ENCODE measurements at regions not wholly inside any gene's neighbourhood (a gene's known extent, or its start where the extent isn't known, plus 50 kb on each side); places are given as distances from the start of the nearest gene placed in this dataset.
A peak's percentile ranks its signal among the peaks of the same experiment; 100 is the strongest.

- no peak for FAIRE-seq
- TF ChIP-seq, protein P1, sequence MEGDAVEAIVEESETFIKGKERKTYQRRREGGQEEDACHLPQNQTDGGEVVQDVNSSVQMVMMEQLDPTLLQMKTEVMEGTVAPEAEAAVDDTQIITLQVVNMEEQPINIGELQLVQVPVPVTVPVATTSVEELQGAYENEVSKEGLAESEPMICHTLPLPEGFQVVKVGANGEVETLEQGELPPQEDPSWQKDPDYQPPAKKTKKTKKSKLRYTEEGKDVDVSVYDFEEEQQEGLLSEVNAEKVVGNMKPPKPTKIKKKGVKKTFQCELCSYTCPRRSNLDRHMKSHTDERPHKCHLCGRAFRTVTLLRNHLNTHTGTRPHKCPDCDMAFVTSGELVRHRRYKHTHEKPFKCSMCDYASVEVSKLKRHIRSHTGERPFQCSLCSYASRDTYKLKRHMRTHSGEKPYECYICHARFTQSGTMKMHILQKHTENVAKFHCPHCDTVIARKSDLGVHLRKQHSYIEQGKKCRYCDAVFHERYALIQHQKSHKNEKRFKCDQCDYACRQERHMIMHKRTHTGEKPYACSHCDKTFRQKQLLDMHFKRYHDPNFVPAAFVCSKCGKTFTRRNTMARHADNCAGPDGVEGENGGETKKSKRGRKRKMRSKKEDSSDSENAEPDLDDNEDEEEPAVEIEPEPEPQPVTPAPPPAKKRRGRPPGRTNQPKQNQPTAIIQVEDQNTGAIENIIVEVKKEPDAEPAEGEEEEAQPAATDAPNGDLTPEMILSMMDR (IDR thresholded peaks at IDR 0.05; ENCODE audit: insufficient read depth, missing control alignments) = no peak
- no peak for DNase-seq (ENCODE audit: insufficient read length, low spot score)
Measured at GRCh38 chr11:87428266-87428665, 390.5 kb downstream of the TMEM135 start.

DNA sequence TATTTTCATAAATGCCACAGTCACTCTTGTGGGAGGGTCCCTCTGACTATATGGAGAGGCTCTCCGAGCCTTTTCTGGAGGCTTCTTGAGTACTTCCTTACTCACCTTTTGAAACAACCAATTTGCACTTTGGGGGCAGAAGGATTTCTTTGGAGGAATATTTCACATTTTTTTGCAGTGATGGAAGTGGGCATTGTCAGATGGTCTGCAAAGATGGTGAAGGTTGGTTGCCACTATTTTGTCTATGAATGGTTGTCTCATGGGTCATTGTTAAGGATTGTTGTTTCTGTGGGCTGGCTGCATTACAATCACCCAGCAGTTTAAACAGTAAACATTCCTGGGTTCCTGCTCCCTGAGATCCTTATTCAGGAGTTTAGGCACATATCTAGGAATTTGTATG lies 388.2 kb downstream of the TMEM135 start:
- TF ChIP-seq, protein P1 (IDR thresholded peaks at IDR 0.05; ENCODE audit: insufficient read depth, missing control alignments) = no peak
- FAIRE-seq = no peak
- no peak for DNase-seq (ENCODE audit: insufficient read length, low spot score)

GRCh38 chr11:87425391-87425790 lies 387.7 kb downstream of the TMEM135 start:
- no peak for FAIRE-seq
- TF ChIP-seq, protein P1 (IDR thresholded peaks at IDR 0.05; ENCODE audit: insufficient read depth, missing control alignments) = no peak
- no peak for DNase-seq (ENCODE audit: insufficient read length, low spot score)

GRCh38 chr11:87423161-87423560 lies 385.4 kb downstream of the TMEM135 start:
- FAIRE-seq (no peak), DNase-seq (ENCODE audit: insufficient read length, low spot score) (no peak)
- TF ChIP-seq, protein P1 (IDR thresholded peaks at IDR 0.05; ENCODE audit: insufficient read depth, missing control alignments) = no peak

DNA sequence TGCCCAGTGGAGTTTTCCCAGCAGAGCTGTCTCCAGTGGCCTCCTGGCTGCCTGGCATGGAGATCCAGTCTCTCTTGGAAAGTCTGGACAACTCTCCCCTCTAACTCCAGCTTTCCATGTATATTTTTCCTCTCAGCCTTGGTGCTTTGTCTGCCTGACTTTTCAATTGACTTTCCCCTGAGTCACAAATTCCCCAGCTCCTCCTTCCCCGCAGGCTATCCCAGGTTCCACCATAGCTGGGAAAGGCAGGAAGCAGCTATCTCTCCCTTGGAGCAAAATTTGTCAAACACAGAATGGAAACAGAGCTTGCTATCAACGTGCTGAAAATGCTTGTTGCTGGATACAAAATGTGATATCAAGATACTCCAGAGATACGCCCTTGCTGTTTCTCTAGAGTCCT lies 384.8 kb downstream of the TMEM135 start:
- FAIRE-seq = no peak
- no peak for DNase-seq (ENCODE audit: insufficient read length, low spot score)
- TF ChIP-seq, protein P1 (IDR thresholded peaks at IDR 0.05; ENCODE audit: insufficient read depth, missing control alignments) = no peak

DNA sequence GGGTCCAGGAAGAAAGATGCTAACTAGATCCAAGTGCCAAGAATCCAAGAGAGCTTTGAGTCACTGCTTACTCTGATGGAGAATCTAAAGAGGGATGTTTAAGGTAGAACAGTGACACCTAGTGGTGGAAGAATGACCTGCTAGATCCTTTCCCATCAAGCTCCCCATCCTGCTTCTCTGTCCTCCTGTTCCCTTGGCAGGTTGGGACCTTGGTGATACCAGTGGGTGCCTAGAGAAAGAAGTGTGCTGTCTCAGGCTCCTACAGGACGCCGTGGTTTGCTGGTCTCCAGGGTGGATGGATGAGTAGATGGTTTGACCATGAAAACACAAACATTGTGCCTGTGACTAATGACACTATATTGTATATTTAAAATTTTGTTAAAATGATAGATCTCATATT lies 383.7 kb downstream of the TMEM135 start:
- DNase-seq (ENCODE audit: insufficient read length, low spot score) = peak; percentile 14
- FAIRE-seq = peak; percentile 91
- TF ChIP-seq, protein P1 (IDR thresholded peaks at IDR 0.05; ENCODE audit: insufficient read depth, missing control alignments) = peak; percentile 66

GRCh38 chr11:87417951-87418350 lies 380.2 kb downstream of the TMEM135 start:
- DNase-seq (ENCODE audit: insufficient read length, low spot score) (peak; percentile 37), FAIRE-seq (peak; percentile 90)
- TF ChIP-seq, protein P1 (IDR thresholded peaks at IDR 0.05; ENCODE audit: insufficient read depth, missing control alignments) = no peak
